HCT116 (cell line): ENCODE measurements at regions not wholly inside any gene's neighbourhood (a gene's known extent, or its start where the extent isn't known, plus 50 kb on each side); places are given as distances from the start of the nearest gene placed in this dataset.

Experiments used
- ATAC-seq: fragments of 200-7000 bp; cut with Tn5 transposase; 2 replicates; pipeline ENCODE4 v1.9.1; 2020; ENCODE audit warnings: mild to moderate bottlenecking, moderate library complexity
- BruUV-seq: library from RNA; stranded (reverse); fragments of 400-500 nt; replicated peaks from 2 replicates; lab custom pipeline; 2021; lab: Mats Ljungman, UMichigan
- CTCF ChIA-PET: fragments of 300-600 bp; sonication (Branson Sonifier 250); formaldehyde crosslinking; loops from one replicate; lab custom pipeline; 2021; ENCODE audit warnings: antibody characterized with exemption; lab: Charles Lee
- POLR2A ChIA-PET: fragments of 300-600, 350-600 bp; sonication (Branson Sonifier 250); formaldehyde crosslinking; loops from one replicate; lab custom pipeline; 2021; ENCODE audit warnings: antibody characterized with exemption; lab: Charles Lee
- RAD21 ChIA-PET, 2 experiments: fragments of 300-600 bp; sonication (Branson Sonifier 250); formaldehyde crosslinking; loops; one replicate each; lab custom pipeline; 2023; ENCODE audit warnings: low total read pairs in 2 of 2; ENCODE audit not compliant: uncharacterized antibody in 2 of 2, unreplicated experiment in 2 of 2, low non-redundant PET in 1 of 2; lab: Charles Lee
- DNase-seq: peaks from one replicate; pipeline ENCODE4 v3.0.0-alpha.2; 2010; ENCODE audit warnings: low read depth, low spot score
- H2AFZ ChIP-seq: fragments of 200-600 bp; shearing (Covaris generic), sonication (generic); 2 replicates; pipeline ENCODE4 v1.6.1; 2017; ENCODE audit warnings: low read depth, mixed run types, mixed read lengths, antibody characterized with exemption, low read length; ENCODE audit not compliant: poor library complexity, severe bottlenecking
- H3K27ac ChIP-seq: 2 replicates; pipeline ENCODE4 v1.5.1; 2012; ENCODE audit warnings: low read depth, low read length
- H3K27me3 ChIP-seq: fragments of 200-600 bp; sonication (generic); 2 replicates; pipeline ENCODE4 v1.6.1; 2016; ENCODE audit warnings: mixed run types, low read length, mixed read lengths; ENCODE audit not compliant: insufficient read depth
- H3K36me3 ChIP-seq, 2 experiments: fragments of 200-500 bp in 1 of 2; fragments of 200-600 bp in 1 of 2; sonication (Bioruptor generic) in 1 of 2; sonication (generic) in 1 of 2; 2 replicates each; pipeline versions ENCODE4 v1.5.1 to v1.6.1; 2014 to 2016; ENCODE audit warnings: low read length in 2 of 2, inconsistent platforms in 1 of 2, mixed read lengths in 1 of 2, mixed run types in 1 of 2; ENCODE audit not compliant: insufficient read depth in 2 of 2, control insufficient read depth in 1 of 2
- H3K4me1 ChIP-seq, 2 experiments: fragments of 200-600 bp in 1 of 2; sonication (generic) in 1 of 2; 2 replicates each; pipeline versions ENCODE4 v1.5.1 to v1.6.1; 2012 to 2017; ENCODE audit warnings: low read length in 2 of 2, inconsistent platforms in 1 of 2, mild to moderate bottlenecking in 1 of 2, mixed read lengths in 1 of 2, mixed run types in 1 of 2, moderate library complexity in 1 of 2; ENCODE audit not compliant: insufficient read depth in 2 of 2, control insufficient read depth in 1 of 2
- H3K4me2 ChIP-seq: fragments of 200-600 bp; sonication (generic); 2 replicates; pipeline ENCODE4 v1.6.1; 2017; ENCODE audit warnings: mixed run types, low read length, mixed read lengths
- H3K4me3 ChIP-seq, 2 experiments: fragments of 200-600 bp in 1 of 2; sonication (generic) in 1 of 2; replicated peaks in 1 of 2; 2 replicates each; pipeline ENCODE4 v1.5.1; 2011 to 2016; ENCODE audit warnings: low read length in 2 of 2, control low read depth in 1 of 2, low read depth in 1 of 2, mild to moderate bottlenecking in 1 of 2, mixed read lengths in 1 of 2, mixed run types in 1 of 2
- H3K79me2 ChIP-seq: fragments of 200-600 bp; sonication (generic); 2 replicates; pipeline ENCODE4 v1.6.1; 2017; ENCODE audit warnings: mild to moderate bottlenecking, mixed run types, low read length, moderate library complexity, mixed read lengths; ENCODE audit not compliant: insufficient read depth
- H3K9ac ChIP-seq: fragments of 200-600 bp; sonication (generic); 2 replicates; pipeline ENCODE4 v1.6.1; 2016; ENCODE audit warnings: low read length, mixed read lengths
- H3K9me2 ChIP-seq: fragments of 200-600 bp; sonication (generic), shearing (Covaris generic); 2 replicates; pipeline ENCODE4 v1.6.1; 2017; ENCODE audit warnings: mixed run types, mild to moderate bottlenecking, moderate library complexity; ENCODE audit not compliant: insufficient read depth
- H3K9me3 ChIP-seq, 2 experiments: fragments of 200-500 bp in 1 of 2; fragments of 200-600 bp in 1 of 2; sonication (Bioruptor generic) in 1 of 2; sonication (generic) in 1 of 2; 2 replicates each; pipeline ENCODE4 v1.6.1; 2014 to 2017; ENCODE audit warnings: low read length in 2 of 2, mixed read lengths in 2 of 2, inconsistent platforms in 1 of 2, low read depth in 1 of 2, mild to moderate bottlenecking in 1 of 2, mixed run types in 1 of 2, moderate library complexity in 1 of 2; ENCODE audit not compliant: control insufficient read depth in 1 of 2, insufficient read depth in 1 of 2
- H4K20me1 ChIP-seq: fragments of 200-600 bp; sonication (generic), shearing (Covaris generic); 2 replicates; pipeline ENCODE4 v1.6.1; 2017; ENCODE audit warnings: mixed run types, mild to moderate bottlenecking, moderate library complexity; ENCODE audit not compliant: insufficient read depth
- CBX3 ChIP-seq: IDR thresholded peaks from 2 replicates; pipeline ENCODE4 v1.6.1; 2012; ENCODE audit warnings: low read depth
- EGR1 ChIP-seq: IDR thresholded peaks from 2 replicates; pipeline ENCODE4 v1.6.1; 2012; ENCODE audit warnings: low read depth
- ELF1 ChIP-seq: IDR thresholded peaks from 2 replicates; pipeline ENCODE4 v1.6.1; 2012; ENCODE audit warnings: low read depth, borderline replicate concordance
- EZH2 ChIP-seq: fragments of 200-600 bp; sonication (generic); IDR thresholded peaks from 2 replicates; pipeline ENCODE4 v1.6.1; 2017; ENCODE audit warnings: antibody characterized with exemption, mixed run types
- FOSL1 ChIP-seq: IDR thresholded peaks from 2 replicates; pipeline ENCODE4 v1.6.1; 2012; ENCODE audit warnings: low read depth
- POLR2A ChIP-seq: IDR thresholded peaks from 2 replicates; pipeline ENCODE4 v1.7.0; 2011; ENCODE audit warnings: borderline replicate concordance; ENCODE audit not compliant: insufficient read depth, insufficient read length; ENCODE audit errors: extremely low read depth
- YY1 ChIP-seq: IDR thresholded peaks from 2 replicates; pipeline ENCODE4 v1.6.1; 2011; ENCODE audit warnings: low read length, low read depth, moderate library complexity, mild to moderate bottlenecking; ENCODE audit not compliant: insufficient replicate concordance; ENCODE audit errors: extremely low read depth
- ZFX ChIP-seq: fragments of 450-650 bp; IDR thresholded peaks from 2 replicates; pipeline ENCODE4 v1.6.1; 2017
- ZNF274 ChIP-seq: fragments of 200-500 bp; sonication (Bioruptor generic); IDR thresholded peaks from 2 replicates; pipeline ENCODE4 v1.6.1; 2014; ENCODE audit warnings: mild to moderate bottlenecking, low read depth, low read length, inconsistent platforms
- intact Hi-C: fragments of 100-400 bp; cut with micrococcal nuclease; formaldehyde crosslinking; loops from 2 replicates; pipeline ENCODE4 v1.10.0; 2022
- TF ChIP-seq, protein P1 (sequence below): IDR thresholded peaks from 2 replicates; pipeline ENCODE4 v1.6.1; 2012
- TF ChIP-seq, protein P2 (sequence below): IDR thresholded peaks from 2 replicates; pipeline ENCODE4 v1.6.1; 2012
- TF ChIP-seq, protein P3 (sequence below): IDR thresholded peaks from 2 replicates; pipeline ENCODE4 v1.6.1; 2012; ENCODE audit warnings: low read depth

DNA sequence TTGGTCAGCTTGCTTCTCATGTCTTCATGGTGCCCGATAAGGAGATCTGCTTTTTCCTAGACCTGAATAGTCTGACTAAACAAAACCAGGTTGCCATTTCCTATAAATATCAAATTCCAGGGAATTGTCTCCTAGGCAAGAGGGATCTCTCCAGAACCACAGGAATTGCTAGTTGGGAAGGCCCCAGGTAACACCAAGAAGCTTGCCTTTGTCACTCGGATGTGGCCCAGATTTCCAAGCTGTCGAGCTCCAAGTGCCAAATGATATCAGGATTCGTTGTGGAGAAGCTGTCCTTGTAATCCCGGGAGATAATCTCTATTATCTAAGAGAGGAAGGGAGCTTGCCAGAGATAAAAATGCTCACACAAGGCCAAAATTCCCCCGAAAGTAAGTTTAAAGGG is 1288.5 kb upstream of the AUTS2 start:
- no peak for DNase-seq
- H3K4me1 ChIP-seq, result no peaks in the 10 kb centered on the region
- H3K9me3 ChIP-seq, result peaks cover 10 to 12% of the 10 kb centered on the region in 2 experiments; a peak in 2 of 4 replicates
- H3K9ac ChIP-seq, result no peak overlapping the region
- ATAC-seq, result no peak
- H3K4me2 ChIP-seq, result no peak overlapping the region
- no peak overlapping the region for H3K27ac ChIP-seq
- H3K9me2 ChIP-seq, result no peaks in the 10 kb centered on the region
- TF ChIP-seq FOSL1 (no peak), YY1 (no peak), ZFX (no peak), EZH2 (no peak), ELF1 (no peak), POLR2A (no peak), ZNF274 (no peak), CBX3 (no peak), EGR1 (no peak)
- TF ChIP-seq, protein P1, sequence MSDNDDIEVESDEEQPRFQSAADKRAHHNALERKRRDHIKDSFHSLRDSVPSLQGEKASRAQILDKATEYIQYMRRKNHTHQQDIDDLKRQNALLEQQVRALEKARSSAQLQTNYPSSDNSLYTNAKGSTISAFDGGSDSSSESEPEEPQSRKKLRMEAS, result no peak
- TF ChIP-seq, protein P2, sequence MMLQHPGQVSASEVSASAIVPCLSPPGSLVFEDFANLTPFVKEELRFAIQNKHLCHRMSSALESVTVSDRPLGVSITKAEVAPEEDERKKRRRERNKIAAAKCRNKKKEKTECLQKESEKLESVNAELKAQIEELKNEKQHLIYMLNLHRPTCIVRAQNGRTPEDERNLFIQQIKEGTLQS, result no peak
- TF ChIP-seq, protein P3, sequence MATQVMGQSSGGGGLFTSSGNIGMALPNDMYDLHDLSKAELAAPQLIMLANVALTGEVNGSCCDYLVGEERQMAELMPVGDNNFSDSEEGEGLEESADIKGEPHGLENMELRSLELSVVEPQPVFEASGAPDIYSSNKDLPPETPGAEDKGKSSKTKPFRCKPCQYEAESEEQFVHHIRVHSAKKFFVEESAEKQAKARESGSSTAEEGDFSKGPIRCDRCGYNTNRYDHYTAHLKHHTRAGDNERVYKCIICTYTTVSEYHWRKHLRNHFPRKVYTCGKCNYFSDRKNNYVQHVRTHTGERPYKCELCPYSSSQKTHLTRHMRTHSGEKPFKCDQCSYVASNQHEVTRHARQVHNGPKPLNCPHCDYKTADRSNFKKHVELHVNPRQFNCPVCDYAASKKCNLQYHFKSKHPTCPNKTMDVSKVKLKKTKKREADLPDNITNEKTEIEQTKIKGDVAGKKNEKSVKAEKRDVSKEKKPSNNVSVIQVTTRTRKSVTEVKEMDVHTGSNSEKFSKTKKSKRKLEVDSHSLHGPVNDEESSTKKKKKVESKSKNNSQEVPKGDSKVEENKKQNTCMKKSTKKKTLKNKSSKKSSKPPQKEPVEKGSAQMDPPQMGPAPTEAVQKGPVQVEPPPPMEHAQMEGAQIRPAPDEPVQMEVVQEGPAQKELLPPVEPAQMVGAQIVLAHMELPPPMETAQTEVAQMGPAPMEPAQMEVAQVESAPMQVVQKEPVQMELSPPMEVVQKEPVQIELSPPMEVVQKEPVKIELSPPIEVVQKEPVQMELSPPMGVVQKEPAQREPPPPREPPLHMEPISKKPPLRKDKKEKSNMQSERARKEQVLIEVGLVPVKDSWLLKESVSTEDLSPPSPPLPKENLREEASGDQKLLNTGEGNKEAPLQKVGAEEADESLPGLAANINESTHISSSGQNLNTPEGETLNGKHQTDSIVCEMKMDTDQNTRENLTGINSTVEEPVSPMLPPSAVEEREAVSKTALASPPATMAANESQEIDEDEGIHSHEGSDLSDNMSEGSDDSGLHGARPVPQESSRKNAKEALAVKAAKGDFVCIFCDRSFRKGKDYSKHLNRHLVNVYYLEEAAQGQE, result no peak
- intact Hi-C loops, result no loop called here
- no peaks in the 10 kb centered on the region for H3K79me2 ChIP-seq
- ChIA-PET POLR2A (no interaction called here), RAD21 (no interaction called here), CTCF (no interaction called here)
- no peaks in the 10 kb centered on the region for H3K36me3 ChIP-seq
- H3K27me3 ChIP-seq, result no peaks in the 10 kb centered on the region
- BruUV-seq, result no TSS peak
- no peak overlapping the region for H2AFZ ChIP-seq
- no peak overlapping the region for H3K4me3 ChIP-seq
- no peaks in the 10 kb centered on the region for H4K20me1 ChIP-seq
